ENCODE measurements at regions not wholly inside any gene's neighbourhood (a gene's known extent, or its start where the extent isn't known, plus 50 kb on each side); places are given as distances from the start of the nearest gene placed in this dataset.

GRCh38 chr18:79627750-79628294, 51.8 kb upstream of the CTDP1 start:
- DNase-seq (ENCODE audit: low spot score), result no peak

- no peak for DNase-seq (ENCODE audit: low spot score)
These were observed 51.0 kb upstream of the CTDP1 start for GRCh38 chr18:79628416-79629248.

- no peak for DNase-seq (ENCODE audit: low spot score)
These were observed 50.4 kb upstream of the CTDP1 start for GRCh38 chr18:79629249-79629558.

- DNase-seq (ENCODE audit: low spot score), result no peak
These were observed 50.0 kb upstream of the CTDP1 start for GRCh38 chr18:79629606-79630005.

Data from cerebellar cortex (tissue), 1 donor.